ENCODE measurements at regions not wholly inside any gene's neighbourhood (a gene's known extent, or its start where the extent isn't known, plus 50 kb on each side); places are given as distances from the start of the nearest gene placed in this dataset.

DNA sequence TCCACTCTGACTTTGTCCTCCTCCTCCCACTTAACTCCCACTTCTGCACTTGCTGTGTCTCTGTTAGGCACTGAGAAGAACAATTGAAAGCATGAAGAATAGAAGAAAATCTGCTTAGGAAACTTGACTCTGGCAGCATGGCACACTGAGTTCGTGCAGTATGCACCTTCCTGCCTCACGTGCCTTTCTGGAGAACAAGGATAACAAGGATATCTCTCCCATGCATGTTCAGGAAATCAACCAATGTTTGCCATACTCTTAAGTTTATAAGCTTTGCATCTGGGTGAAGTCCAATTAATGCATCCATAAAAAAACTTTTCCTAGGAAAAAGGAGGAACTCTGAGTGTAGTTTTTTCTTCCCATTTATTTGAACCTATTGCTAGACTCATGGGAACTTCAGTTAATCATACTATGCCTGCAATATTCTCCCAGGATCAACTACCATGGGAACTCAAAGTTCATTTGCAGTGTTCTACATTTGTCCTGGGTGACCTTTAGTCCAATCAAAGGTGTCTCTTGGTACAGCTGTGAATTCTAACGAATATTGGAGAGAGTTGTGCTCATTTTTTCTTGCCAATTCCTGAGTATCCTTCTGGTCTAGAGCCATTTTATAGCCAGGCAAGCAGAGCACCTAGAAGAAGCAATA is 227.0 kb downstream of the ENC1 start:
- no peak for TF ChIP-seq ZSCAN29 (IDR thresholded peaks at IDR 0.05)
- TF ChIP-seq, protein P1, sequence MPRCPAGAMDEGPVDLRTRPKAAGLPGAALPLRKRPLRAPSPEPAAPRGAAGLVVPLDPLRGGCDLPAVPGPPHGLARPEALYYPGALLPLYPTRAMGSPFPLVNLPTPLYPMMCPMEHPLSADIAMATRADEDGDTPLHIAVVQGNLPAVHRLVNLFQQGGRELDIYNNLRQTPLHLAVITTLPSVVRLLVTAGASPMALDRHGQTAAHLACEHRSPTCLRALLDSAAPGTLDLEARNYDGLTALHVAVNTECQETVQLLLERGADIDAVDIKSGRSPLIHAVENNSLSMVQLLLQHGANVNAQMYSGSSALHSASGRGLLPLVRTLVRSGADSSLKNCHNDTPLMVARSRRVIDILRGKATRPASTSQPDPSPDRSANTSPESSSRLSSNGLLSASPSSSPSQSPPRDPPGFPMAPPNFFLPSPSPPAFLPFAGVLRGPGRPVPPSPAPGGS (IDR thresholded peaks at IDR 0.05; ENCODE audit: borderline replicate concordance, insufficient read depth, low read depth, low read length, poor library complexity, severe bottlenecking) = no peak
- TF ChIP-seq BCL11A (IDR thresholded peaks at IDR 0.05; ENCODE audit: low read depth, low read length) = no peak
- TF ChIP-seq CTCF (IDR thresholded peaks at IDR 0.05 in 2 of 3, conservative IDR thresholded peaks at IDR 0.05 in 1 of 3; ENCODE audit: control insufficient read depth in 2 of 3, extremely low read depth in 1 of 3, insufficient read depth in 1 of 3, low read depth in 3 of 3, low read length in 3 of 3) = no peak
- TF ChIP-seq EZH2 (IDR thresholded peaks at IDR 0.05; ENCODE audit: borderline replicate concordance, control insufficient read depth, low read depth, low read length) = no peak
- no peak for TF ChIP-seq NFIC (IDR thresholded peaks at IDR 0.05; ENCODE audit: low read depth, low read length)
